ENCODE measurements at regions not wholly inside any gene's neighbourhood (a gene's known extent, or its start where the extent isn't known, plus 50 kb on each side); places are given as distances from the start of the nearest gene placed in this dataset.

DNA sequence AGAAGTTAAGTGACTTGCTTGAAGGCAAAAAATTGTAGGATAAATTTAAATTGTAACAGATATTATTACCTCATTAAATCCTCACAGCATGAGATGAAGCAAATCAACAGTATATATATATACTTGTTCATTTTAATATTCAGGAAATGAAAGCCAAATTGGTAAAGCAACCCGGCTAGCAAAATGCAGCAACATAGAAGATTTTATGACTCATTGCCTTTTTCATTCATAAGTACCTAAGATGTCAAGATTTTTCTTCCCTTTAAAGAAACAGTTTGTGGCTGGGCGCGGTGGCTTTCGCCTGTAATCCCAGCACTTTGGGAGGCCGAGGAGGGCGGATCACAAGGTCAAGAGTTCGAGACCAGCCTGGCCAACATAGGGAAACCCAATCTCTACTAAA lies 190.5 kb upstream of the NRIP1 start:
- H3K4ac ChIP-seq (ENCODE audit: low read depth, low read length), result no peak overlapping the region
- H3K18ac ChIP-seq (ENCODE audit: low read depth, low read length), result no peak overlapping the region
- no peak overlapping the region for H3K14ac ChIP-seq (replicated peaks; ENCODE audit: low read depth, low read length)
- DNase-seq (no peak), ATAC-seq (ENCODE audit: low read depth) (no peak)
- no peak overlapping the region for H2BK5ac ChIP-seq (ENCODE audit: low read depth, low read length, poor library complexity, severe bottlenecking)
- H2BK120ac ChIP-seq (ENCODE audit: low read depth, low read length), result no peak overlapping the region
- CTCF ChIA-PET, result no interaction called here
- no TSS peak for BruUV-seq (replicated peaks)
- no peak overlapping the region for H3K4me2 ChIP-seq (ENCODE audit: low read depth, low read length)
- no peak overlapping the region for H2BK20ac ChIP-seq (ENCODE audit: low read depth, low read length)
- H3K4me3 ChIP-seq (ENCODE audit: insufficient read depth, low read depth, low read length), result no peak overlapping the region
- TF ChIP-seq SMC3 (IDR thresholded peaks at IDR 0.05; ENCODE audit: low read depth, low read length) (no peak), MXI1 (IDR thresholded peaks at IDR 0.05; ENCODE audit: borderline replicate concordance, low read depth, low read length) (no peak), RAD21 (IDR thresholded peaks at IDR 0.05; ENCODE audit: low read length) (no peak), MAZ (IDR thresholded peaks at IDR 0.05; ENCODE audit: borderline replicate concordance, low read depth, low read length) (no peak), NFE2L2 (IDR thresholded peaks at IDR 0.05; ENCODE audit: low read depth, low read length) (no peak), RFX5 (IDR thresholded peaks at IDR 0.05; ENCODE audit: low read depth, low read length) (no peak), RCOR1 (IDR thresholded peaks at IDR 0.05; ENCODE audit: insufficient replicate concordance, low read length) (no peak), POLR2A (IDR thresholded peaks at IDR 0.05; ENCODE audit: low read depth, low read length) (no peak), FOS (IDR thresholded peaks at IDR 0.05; ENCODE audit: low read depth, low read length) (no peak), CHD1 (IDR thresholded peaks at IDR 0.05; ENCODE audit: low read depth, low read length) (no peak), BHLHE40 (IDR thresholded peaks at IDR 0.05; ENCODE audit: low read depth, low read length) (no peak)
- TF ChIP-seq, protein P1, sequence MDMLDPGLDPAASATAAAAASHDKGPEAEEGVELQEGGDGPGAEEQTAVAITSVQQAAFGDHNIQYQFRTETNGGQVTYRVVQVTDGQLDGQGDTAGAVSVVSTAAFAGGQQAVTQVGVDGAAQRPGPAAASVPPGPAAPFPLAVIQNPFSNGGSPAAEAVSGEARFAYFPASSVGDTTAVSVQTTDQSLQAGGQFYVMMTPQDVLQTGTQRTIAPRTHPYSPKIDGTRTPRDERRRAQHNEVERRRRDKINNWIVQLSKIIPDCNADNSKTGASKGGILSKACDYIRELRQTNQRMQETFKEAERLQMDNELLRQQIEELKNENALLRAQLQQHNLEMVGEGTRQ (IDR thresholded peaks at IDR 0.05; ENCODE audit: low read depth, low read length), result no peak
- TF ChIP-seq, protein P2, sequence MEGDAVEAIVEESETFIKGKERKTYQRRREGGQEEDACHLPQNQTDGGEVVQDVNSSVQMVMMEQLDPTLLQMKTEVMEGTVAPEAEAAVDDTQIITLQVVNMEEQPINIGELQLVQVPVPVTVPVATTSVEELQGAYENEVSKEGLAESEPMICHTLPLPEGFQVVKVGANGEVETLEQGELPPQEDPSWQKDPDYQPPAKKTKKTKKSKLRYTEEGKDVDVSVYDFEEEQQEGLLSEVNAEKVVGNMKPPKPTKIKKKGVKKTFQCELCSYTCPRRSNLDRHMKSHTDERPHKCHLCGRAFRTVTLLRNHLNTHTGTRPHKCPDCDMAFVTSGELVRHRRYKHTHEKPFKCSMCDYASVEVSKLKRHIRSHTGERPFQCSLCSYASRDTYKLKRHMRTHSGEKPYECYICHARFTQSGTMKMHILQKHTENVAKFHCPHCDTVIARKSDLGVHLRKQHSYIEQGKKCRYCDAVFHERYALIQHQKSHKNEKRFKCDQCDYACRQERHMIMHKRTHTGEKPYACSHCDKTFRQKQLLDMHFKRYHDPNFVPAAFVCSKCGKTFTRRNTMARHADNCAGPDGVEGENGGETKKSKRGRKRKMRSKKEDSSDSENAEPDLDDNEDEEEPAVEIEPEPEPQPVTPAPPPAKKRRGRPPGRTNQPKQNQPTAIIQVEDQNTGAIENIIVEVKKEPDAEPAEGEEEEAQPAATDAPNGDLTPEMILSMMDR (conservative IDR thresholded peaks at IDR 0.05; ENCODE audit: low read depth, low read length), result no peak
- TF ChIP-seq, protein P3, sequence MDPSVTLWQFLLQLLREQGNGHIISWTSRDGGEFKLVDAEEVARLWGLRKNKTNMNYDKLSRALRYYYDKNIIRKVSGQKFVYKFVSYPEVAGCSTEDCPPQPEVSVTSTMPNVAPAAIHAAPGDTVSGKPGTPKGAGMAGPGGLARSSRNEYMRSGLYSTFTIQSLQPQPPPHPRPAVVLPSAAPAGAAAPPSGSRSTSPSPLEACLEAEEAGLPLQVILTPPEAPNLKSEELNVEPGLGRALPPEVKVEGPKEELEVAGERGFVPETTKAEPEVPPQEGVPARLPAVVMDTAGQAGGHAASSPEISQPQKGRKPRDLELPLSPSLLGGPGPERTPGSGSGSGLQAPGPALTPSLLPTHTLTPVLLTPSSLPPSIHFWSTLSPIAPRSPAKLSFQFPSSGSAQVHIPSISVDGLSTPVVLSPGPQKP (IDR thresholded peaks at IDR 0.05; ENCODE audit: borderline replicate concordance, low read depth, low read length), result no peak
- H4K8ac ChIP-seq (ENCODE audit: low read depth in 2 of 2, low read length in 2 of 2), result no peak overlapping the region
- no peak overlapping the region for H3K9ac ChIP-seq (ENCODE audit: low read depth, low read length)
- dilution Hi-C loops (cut with HindIII; ENCODE audit: low sequenced_read_pairs, unreplicated experiment), result no loop called here
- no peak overlapping the region for H4K91ac ChIP-seq (ENCODE audit: insufficient read depth, low read depth, low read length)
- no peaks in the 10 kb centered on the region for H3K27me3 ChIP-seq (ENCODE audit: control insufficient read depth, insufficient read depth, low read length)
- no peak overlapping the region for H3K56ac ChIP-seq (ENCODE audit: extremely low read depth, insufficient read depth, low read length)
- no peaks in the 10 kb centered on the region for H3K79me1 ChIP-seq (ENCODE audit: low read depth in 1 of 2, low read length in 2 of 2)
- in situ Hi-C loops (cut with MboI; ENCODE audit: low sequenced_read_pairs), result no loop called here
- H3K9me1 ChIP-seq (ENCODE audit: insufficient read depth, low read length), result no peaks in the 10 kb centered on the region
- no peaks in the 10 kb centered on the region for H3K4me1 ChIP-seq (ENCODE audit: control insufficient read depth, insufficient read depth, low read length)
- no peaks in the 10 kb centered on the region for H3K36me3 ChIP-seq (ENCODE audit: control insufficient read depth, insufficient read depth, low read length)
- no peak overlapping the region for H3K23ac ChIP-seq (ENCODE audit: low read depth, low read length)
- H4K5ac ChIP-seq (ENCODE audit: low read depth, low read length), result no peak overlapping the region
- no CpG with 5 or more reads among the region's 7 CpGs for WGBS, 2 experiments (ENCODE audit: extremely low coverage in 2 of 2, insufficient read length in 1 of 2)
- no peak overlapping the region for H2AK5ac ChIP-seq (ENCODE audit: low read depth, low read length)
- intact Hi-C loops (cut with micrococcal nuclease), result no loop called here
- POLR2A ChIA-PET (ENCODE audit: unreplicated experiment), result no interaction called here
- no peak overlapping the region for H2AFZ ChIP-seq (replicated peaks; ENCODE audit: low read length, poor library complexity)
- no peaks in the 10 kb centered on the region for H4K20me1 ChIP-seq (ENCODE audit: insufficient read depth, low read length)
- no peak overlapping the region for H3K27ac ChIP-seq (ENCODE audit: insufficient read depth, low read length)
- H2BK15ac ChIP-seq (ENCODE audit: low read depth, low read length), result no peak overlapping the region
- no peaks in the 10 kb centered on the region for H3K9me3 ChIP-seq (ENCODE audit: control insufficient read depth, insufficient read depth, low read length)
- no peak overlapping the region for H2AK9ac ChIP-seq (replicated peaks; ENCODE audit: low read depth, low read length, poor library complexity)

Measured in IMR-90 (cell line).